Muscle layer of colon (tissue), 2 donors: ENCODE measurements at regions not wholly inside any gene's neighbourhood (a gene's known extent, or its start where the extent isn't known, plus 50 kb on each side); places are given as distances from the start of the nearest gene placed in this dataset.

Source experiments
- H3K27ac ChIP-seq: one replicate; pipeline ENCODE4 v1.7.0; 2013; ENCODE audit warnings: low read depth, mild to moderate bottlenecking, low read length, moderate library complexity
- H3K27me3 ChIP-seq, 2 donors: one replicate each; pipeline ENCODE4 v1.7.0; 2013; ENCODE audit warnings: low read length in 2 of 2, mild to moderate bottlenecking in 2 of 2; ENCODE audit not compliant: insufficient read depth in 2 of 2, control insufficient read depth in 1 of 2
- H3K36me3 ChIP-seq: one replicate; pipeline ENCODE4 v1.7.0; 2013; ENCODE audit warnings: mild to moderate bottlenecking, low read length; ENCODE audit not compliant: insufficient read depth
- H3K4me1 ChIP-seq: one replicate; pipeline ENCODE4 v1.7.0; 2013; ENCODE audit warnings: mild to moderate bottlenecking, low read length; ENCODE audit not compliant: insufficient read depth
- H3K4me3 ChIP-seq, 2 donors: one replicate each; pipeline ENCODE4 v1.7.0; 2013; ENCODE audit warnings: low read length in 2 of 2, low read depth in 1 of 2, mild to moderate bottlenecking in 1 of 2, moderate library complexity in 1 of 2
- H3K9ac ChIP-seq: one replicate; pipeline ENCODE4 v1.7.0; 2013; ENCODE audit warnings: low read length
- H3K9me3 ChIP-seq: one replicate; pipeline ENCODE4 v1.7.0; 2013; ENCODE audit warnings: mild to moderate bottlenecking, low read length
- donor health status: abdominal sarcoma.
- donor health status: Adenocarcinoma of cecum.

DNA sequence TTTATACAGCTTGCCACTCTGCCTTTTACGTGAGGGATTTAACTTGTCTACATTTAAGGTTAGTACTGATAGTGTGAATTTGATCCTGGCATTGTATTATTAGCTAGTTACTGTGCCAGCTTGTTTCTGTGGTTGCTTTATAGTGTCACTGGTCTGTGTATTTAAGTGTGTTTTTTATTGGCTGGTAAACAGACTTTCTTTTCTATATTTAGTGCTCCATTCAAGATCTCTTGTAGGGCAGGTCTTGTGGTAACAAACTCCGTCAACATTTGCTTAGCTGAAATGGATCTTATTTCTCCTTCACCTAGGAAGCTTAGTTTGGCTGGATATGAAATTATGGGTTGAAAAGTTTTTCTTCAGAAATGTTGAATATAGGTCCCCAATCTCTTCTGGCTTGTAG is 1971.0 kb upstream of the LRRTM1 start:
- Histone ChIP-seq H3K27ac (no peak overlapping the region), H3K36me3 (no peaks in the 10 kb centered on the region), H3K4me3 (no peak overlapping the region), H3K9ac (no peak overlapping the region), H3K27me3 (no peaks in the 10 kb centered on the region), H3K9me3 (no peaks in the 10 kb centered on the region), H3K4me1 (no peaks in the 10 kb centered on the region)

DNA sequence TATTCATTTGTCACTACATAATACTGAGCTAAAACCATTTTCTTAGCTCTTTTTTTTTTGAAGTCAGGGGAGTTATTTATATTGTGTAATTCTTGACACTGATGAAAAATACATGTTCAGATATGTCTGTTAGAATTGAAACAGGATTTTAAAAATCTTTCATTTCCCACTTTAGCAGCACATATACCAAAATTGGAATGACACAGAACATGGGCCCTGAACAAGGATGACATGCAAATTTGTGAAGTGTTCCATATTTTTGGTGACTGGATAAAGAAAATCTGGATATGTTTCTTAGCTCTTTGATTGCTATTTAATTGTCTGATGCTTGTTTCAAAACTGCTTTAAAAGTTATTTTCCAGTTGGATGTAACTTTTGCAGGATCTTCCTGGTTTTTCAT is 1963.9 kb upstream of the LRRTM1 start:
- no peak overlapping the region for H3K4me3 ChIP-seq

DNA sequence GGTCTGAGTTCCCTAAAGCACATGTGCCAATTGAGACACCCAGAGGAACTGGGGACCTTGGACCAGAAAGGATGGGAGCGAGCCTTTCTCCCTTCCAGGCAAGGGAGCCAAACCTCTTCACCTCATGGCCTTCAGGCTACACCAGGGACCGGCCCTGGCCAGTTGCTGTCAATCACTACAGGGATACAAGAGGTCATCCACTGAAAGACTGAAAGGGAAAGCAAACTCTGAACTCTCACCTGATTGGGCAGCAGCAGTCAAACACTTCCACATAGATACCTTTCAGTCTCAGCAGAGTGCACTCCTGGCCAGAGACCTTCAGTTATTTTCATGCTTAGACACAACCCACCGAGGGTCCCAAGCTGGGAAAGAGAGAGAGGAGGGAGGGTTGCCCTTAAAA is 1956.0 kb upstream of the LRRTM1 start:
- H3K4me3 ChIP-seq: no peak overlapping the region
- H3K9ac ChIP-seq: no peak overlapping the region
- no peak overlapping the region for H3K27ac ChIP-seq
- H3K4me1 ChIP-seq: no peaks in the 10 kb centered on the region
- no peaks in the 10 kb centered on the region for H3K27me3 ChIP-seq
- H3K9me3 ChIP-seq: no peaks in the 10 kb centered on the region
- no peaks in the 10 kb centered on the region for H3K36me3 ChIP-seq

More for the DNA sequence above, 1963.9 kb upstream of the LRRTM1 start:
- H3K27ac ChIP-seq: no peak overlapping the region
- no peaks in the 10 kb centered on the region for H3K9me3 ChIP-seq
- no peaks in the 10 kb centered on the region for H3K36me3 ChIP-seq
- no peak overlapping the region for H3K9ac ChIP-seq
- H3K27me3 ChIP-seq: no peaks in the 10 kb centered on the region
- no peaks in the 10 kb centered on the region for H3K4me1 ChIP-seq

DNA sequence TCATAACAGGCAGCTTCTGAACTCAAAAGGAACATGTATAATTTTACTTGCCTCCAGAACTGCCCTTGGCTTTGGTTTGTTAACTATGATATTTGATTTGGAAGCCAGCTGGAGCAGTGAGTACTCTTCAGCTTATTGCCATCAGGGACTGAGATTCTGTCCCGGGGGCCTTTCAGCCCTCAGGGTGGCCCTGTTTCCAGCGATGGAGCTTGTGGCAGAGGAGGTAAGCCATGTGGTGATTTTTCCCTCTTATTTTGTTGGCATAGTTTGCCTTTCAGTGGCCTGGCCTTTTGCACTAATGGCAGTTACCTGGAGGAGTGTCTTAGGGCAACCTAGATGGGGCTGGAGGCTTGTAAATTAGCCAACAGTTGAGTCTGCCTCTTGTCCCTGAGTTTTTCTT is 1955.0 kb upstream of the LRRTM1 start:
- Histone ChIP-seq H3K27ac (no peak overlapping the region), H3K27me3 (no peaks in the 10 kb centered on the region), H3K9me3 (no peaks in the 10 kb centered on the region), H3K4me1 (no peaks in the 10 kb centered on the region), H3K4me3 (no peak overlapping the region), H3K36me3 (no peaks in the 10 kb centered on the region), H3K9ac (no peak overlapping the region)

DNA sequence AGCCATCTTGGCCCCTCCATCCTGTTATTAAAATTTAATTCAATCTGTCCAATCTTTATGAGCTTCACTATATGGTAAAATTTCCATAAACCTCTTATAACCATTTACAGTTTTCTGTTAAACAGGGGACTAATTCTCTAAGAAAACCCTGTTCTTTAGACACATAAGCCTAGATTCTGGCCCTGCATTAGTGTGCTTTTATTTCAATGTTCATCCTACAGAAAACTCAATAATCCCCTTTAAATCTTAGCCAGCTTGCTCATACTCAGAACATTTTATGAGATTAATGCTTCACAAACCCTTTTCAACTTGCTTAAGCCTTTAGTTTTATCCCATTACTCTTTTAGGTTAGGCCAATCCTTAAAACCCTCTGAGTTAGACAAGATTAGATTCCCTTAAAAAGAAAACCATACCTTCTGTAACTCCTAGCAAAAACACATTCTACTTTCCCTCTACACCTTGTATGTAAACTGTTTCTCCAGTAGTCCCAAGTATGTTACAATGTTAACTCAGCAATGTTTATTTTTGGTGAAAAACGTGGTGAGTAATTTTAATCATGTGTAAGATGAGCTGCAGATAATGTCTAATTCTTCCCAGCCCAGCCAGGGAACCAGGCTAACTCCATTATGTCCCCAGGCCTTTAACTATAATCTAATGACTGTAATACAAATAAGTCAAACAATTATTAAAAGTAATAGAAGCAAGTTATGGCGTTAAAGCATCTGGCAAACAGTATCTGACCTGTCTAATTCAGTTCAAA is 1953.4 kb upstream of the LRRTM1 start:
- Histone ChIP-seq H3K27ac (no peak overlapping the region), H3K9me3 (no peaks in the 10 kb centered on the region), H3K27me3 (no peaks in the 10 kb centered on the region), H3K9ac (no peak overlapping the region), H3K4me1 (no peaks in the 10 kb centered on the region), H3K36me3 (no peaks in the 10 kb centered on the region), H3K4me3 (no peak overlapping the region)

DNA sequence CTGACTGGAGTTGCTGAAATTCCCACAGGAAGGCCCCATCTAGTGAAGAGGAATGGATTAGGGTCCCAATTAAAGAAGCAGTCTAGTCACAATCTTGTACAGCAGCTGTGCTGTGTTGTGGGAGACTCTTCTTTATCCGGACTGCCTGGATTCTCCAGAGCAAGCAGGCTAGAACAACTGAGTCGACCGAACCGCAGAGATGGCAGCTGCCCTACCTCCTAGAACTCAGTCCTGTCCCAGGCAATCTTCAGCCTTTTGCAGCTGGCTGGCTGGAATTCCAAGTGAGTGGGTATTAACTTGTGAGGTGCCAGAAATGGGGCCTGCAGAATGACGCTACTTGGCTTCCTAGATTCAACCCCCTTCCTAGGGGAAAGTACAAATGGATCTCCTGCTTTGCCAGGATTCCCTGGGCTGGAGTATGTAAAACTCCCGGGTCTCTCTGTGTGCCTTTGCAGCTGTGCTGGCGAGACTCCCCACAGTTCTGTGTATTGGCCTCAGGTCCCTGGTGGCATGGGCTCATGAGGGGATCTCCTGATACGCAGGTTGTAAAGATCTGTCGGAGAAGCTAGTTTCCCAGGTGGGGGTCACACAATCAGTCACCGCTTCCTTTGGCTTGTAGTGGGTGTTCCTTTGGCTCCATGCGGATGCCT is 1952.6 kb upstream of the LRRTM1 start:
- no peak overlapping the region for H3K27ac ChIP-seq
- no peaks in the 10 kb centered on the region for H3K4me1 ChIP-seq
- no peaks in the 10 kb centered on the region for H3K9me3 ChIP-seq
- no peaks in the 10 kb centered on the region for H3K27me3 ChIP-seq
- no peak overlapping the region for H3K9ac ChIP-seq
- H3K36me3 ChIP-seq: no peaks in the 10 kb centered on the region
- no peak overlapping the region for H3K4me3 ChIP-seq

DNA sequence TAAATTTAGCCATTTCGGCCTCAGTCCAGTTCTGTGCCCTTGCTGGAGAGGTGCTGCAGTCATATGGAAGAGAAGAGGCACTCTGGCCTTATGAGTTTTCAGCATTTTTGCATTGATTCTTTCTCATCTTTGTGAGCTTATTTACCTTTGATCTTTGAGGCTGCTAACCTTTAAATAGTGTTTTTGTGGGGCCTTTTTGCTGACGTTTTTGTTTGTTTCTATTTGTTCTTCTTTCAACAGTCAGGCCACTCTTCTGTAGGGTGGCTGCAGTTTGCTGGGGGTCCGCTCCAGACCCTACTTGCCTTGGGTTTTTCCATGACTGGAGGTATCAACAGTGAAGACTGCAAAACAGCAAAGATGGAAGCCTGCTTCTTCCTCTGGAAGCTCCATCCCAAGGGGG is 1951.7 kb upstream of the LRRTM1 start:
- no peaks in the 10 kb centered on the region for H3K36me3 ChIP-seq
- H3K27me3 ChIP-seq: no peaks in the 10 kb centered on the region
- no peak overlapping the region for H3K27ac ChIP-seq
- no peak overlapping the region for H3K4me3 ChIP-seq
- no peaks in the 10 kb centered on the region for H3K9me3 ChIP-seq
- no peaks in the 10 kb centered on the region for H3K4me1 ChIP-seq
- no peak overlapping the region for H3K9ac ChIP-seq

DNA sequence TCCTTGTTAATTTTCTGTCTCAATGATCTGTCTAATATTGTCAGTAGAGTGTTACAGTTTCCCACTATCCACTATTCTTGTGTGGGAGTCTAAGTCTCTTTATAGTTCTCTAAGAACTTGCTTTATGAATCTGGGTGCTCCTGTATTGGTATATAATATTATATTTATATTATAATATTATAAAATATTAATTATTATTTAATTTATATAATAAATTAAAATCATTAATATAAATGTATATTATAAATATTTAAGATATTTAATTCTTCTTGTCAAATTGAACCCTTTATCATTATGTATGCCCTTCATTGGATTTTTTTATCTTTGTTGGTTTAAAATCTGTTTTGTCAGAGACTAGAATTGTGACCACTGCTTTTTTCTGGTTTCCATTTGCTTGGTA is 1950.2 kb upstream of the LRRTM1 start:
- Histone ChIP-seq H3K4me1 (no peaks in the 10 kb centered on the region), H3K36me3 (no peaks in the 10 kb centered on the region), H3K9me3 (no peaks in the 10 kb centered on the region), H3K27me3 (no peaks in the 10 kb centered on the region), H3K4me3 (no peak overlapping the region), H3K27ac (no peak overlapping the region), H3K9ac (no peak overlapping the region)

DNA sequence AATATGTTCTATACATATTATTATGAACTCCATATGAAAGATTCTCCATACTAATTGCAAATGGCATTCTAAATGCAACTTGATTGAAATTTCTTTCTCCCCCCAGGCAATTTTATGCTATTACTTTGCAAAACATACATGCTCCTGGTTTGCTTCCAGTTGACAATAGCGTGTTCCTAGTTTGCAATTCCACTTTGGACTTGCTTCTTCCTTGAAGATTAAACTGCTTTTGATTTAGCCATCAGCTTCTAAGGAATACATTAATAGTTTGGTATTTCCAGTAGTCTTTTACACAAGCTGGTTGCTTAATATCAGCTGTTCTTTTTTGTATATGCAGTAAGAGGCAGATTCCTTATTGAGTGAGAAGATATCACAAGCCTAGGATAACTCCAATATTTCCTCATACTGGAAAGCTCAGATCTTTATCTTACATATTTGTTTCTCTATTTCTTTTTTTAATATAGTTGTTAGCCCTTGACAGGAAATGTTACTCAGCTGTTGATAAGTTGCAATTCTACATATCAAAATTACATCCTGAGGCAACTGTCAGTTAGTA is 1941.7 kb upstream of the LRRTM1 start:
- Histone ChIP-seq H3K9ac (no peak overlapping the region), H3K9me3 (no peaks in the 10 kb centered on the region), H3K36me3 (no peaks in the 10 kb centered on the region), H3K27me3 (no peaks in the 10 kb centered on the region), H3K4me3 (no peak overlapping the region), H3K27ac (no peak overlapping the region), H3K4me1 (no peaks in the 10 kb centered on the region)

DNA sequence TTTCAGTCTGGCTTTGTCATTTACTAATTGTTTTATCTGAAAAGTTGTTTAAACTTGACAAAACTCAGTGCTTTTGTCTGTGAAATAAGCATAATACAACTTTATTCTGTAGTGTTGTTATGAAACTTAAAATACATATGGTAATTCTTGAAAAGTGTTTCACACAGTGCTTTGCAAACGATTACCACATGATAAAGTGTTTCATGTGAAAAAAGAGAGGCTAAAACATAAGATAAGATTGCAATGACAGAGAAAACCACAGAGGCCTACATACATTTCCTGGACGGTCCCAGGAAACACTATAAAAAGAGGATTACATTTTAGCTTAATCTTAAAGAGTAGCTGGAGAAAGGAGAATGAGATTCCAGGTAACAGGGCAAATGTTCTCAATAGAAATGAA is 1934.6 kb upstream of the LRRTM1 start:
- Histone ChIP-seq H3K36me3 (no peaks in the 10 kb centered on the region), H3K4me3 (no peak overlapping the region), H3K4me1 (peaks cover 7% of the 10 kb centered on the region), H3K9me3 (no peaks in the 10 kb centered on the region), H3K27ac (no peak overlapping the region), H3K27me3 (no peaks in the 10 kb centered on the region), H3K9ac (no peak overlapping the region)

DNA sequence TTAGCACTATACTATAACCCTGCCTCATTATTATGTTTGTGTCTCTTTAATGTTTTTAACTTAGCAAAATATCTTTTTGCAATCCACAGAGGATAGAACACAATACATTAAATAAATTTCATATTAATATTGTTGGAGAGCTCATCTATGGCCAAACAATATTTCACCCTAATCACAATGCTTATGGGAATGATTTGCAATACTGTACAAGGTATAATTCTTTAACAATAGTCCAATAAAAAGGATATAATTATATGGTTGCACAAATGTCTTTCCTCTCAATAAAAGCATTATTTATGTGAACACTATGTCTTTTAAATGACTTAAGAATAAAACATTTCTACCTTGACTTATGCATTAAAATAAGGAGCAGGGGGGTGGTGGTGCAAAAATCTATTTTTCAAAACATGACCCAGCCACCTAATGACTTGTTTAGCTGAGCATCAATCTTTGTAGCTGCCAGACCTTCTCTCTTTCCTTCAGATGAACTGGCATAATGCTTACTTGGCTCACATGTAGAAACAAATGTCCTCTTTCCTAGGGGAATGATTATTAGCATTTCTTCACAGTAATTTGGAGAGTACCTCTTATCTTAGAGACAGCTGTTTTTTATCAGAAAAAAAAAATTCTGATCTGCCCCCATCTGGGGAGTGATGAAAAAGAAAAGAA is 1933.6 kb upstream of the LRRTM1 start:
- Histone ChIP-seq H3K36me3 (no peaks in the 10 kb centered on the region), H3K4me3 (no peak overlapping the region), H3K9me3 (no peaks in the 10 kb centered on the region), H3K27ac (no peak overlapping the region), H3K9ac (no peak overlapping the region), H3K27me3 (no peaks in the 10 kb centered on the region), H3K4me1 (peaks cover 7% of the 10 kb centered on the region)
